ENCODE measurements at regions not wholly inside any gene's neighbourhood (a gene's known extent, or its start where the extent isn't known, plus 50 kb on each side); places are given as distances from the start of the nearest gene placed in this dataset.

- DNase-seq (ENCODE audit: low spot score), result no peak
- H3K9me3 ChIP-seq (ENCODE audit: low read depth, low read length, poor library complexity, severe bottlenecking), result no peaks in the 10 kb centered on the region
- H3K27ac ChIP-seq (ENCODE audit: low read depth, low read length, poor library complexity, severe bottlenecking), result no peak overlapping the region
- ChIA-PET CTCF (no interaction called here), POLR2A (ENCODE audit: low non-redundant PET) (no interaction called here)
- intact Hi-C loops (cut with micrococcal nuclease; ENCODE audit: unreplicated experiment), result no loop called here
- no peaks in the 10 kb centered on the region for H3K4me1 ChIP-seq (ENCODE audit: insufficient read depth, low read length, poor library complexity, severe bottlenecking)
- H3K4me3 ChIP-seq (ENCODE audit: low read depth, low read length, poor library complexity, severe bottlenecking), result no peak overlapping the region
- H3K36me3 ChIP-seq (ENCODE audit: insufficient read depth, low read length, poor library complexity, severe bottlenecking), result no peaks in the 10 kb centered on the region
- no TSS peak for BruUV-seq (replicated peaks)
- TF ChIP-seq CTCF (conservative IDR thresholded peaks at IDR 0.05; ENCODE audit: low read depth, low read length) (no peak), EZH2 (IDR thresholded peaks at IDR 0.05; ENCODE audit: borderline replicate concordance, low read depth, low read length, poor library complexity, severe bottlenecking) (no peak)
- H3K27me3 ChIP-seq (replicated peaks; ENCODE audit: insufficient read depth, low read depth, low read length, poor library complexity), result peaks cover 16% of the 10 kb centered on the region
These were observed 76.0 kb downstream of the GPR88 start for GRCh38 chr1:100613817-100614559.

GRCh38 chr1:100614570-100614969 lies 76.6 kb downstream of the GPR88 start:
- H3K4me1 ChIP-seq (ENCODE audit: insufficient read depth, low read length, poor library complexity, severe bottlenecking), result no peaks in the 10 kb centered on the region
- ChIA-PET CTCF (no interaction called here), POLR2A (ENCODE audit: low non-redundant PET) (interaction anchor here (0.6 kb wide), 1 partner anchor 531 kb away, joined by 10 read pairs; no protein-coding TSS in a partner anchor)
- no peak overlapping the region for H3K27ac ChIP-seq (ENCODE audit: low read depth, low read length, poor library complexity, severe bottlenecking)
- no peak for TF ChIP-seq CTCF (conservative IDR thresholded peaks at IDR 0.05; ENCODE audit: low read depth, low read length)
- TF ChIP-seq EZH2 (IDR thresholded peaks at IDR 0.05; ENCODE audit: borderline replicate concordance, low read depth, low read length, poor library complexity, severe bottlenecking), result no peak
- no peak overlapping the region for H3K4me3 ChIP-seq (ENCODE audit: low read depth, low read length, poor library complexity, severe bottlenecking)
- BruUV-seq (replicated peaks), result no TSS peak
- H3K36me3 ChIP-seq (ENCODE audit: insufficient read depth, low read length, poor library complexity, severe bottlenecking), result no peaks in the 10 kb centered on the region
- intact Hi-C loops (cut with micrococcal nuclease; ENCODE audit: unreplicated experiment), result no loop called here
- DNase-seq (ENCODE audit: low spot score), result no peak
- H3K9me3 ChIP-seq (ENCODE audit: low read depth, low read length, poor library complexity, severe bottlenecking), result no peaks in the 10 kb centered on the region
- peaks cover 16% of the 10 kb centered on the region for H3K27me3 ChIP-seq (replicated peaks; ENCODE audit: insufficient read depth, low read depth, low read length, poor library complexity)

- DNase-seq (ENCODE audit: low spot score), result no peak
- ChIA-PET POLR2A (ENCODE audit: low non-redundant PET) (no interaction called here), CTCF (no interaction called here)
- no peaks in the 10 kb centered on the region for H3K4me1 ChIP-seq (ENCODE audit: insufficient read depth, low read length, poor library complexity, severe bottlenecking)
- intact Hi-C loops (cut with micrococcal nuclease; ENCODE audit: unreplicated experiment), result no loop called here
- no peaks in the 10 kb centered on the region for H3K36me3 ChIP-seq (ENCODE audit: insufficient read depth, low read length, poor library complexity, severe bottlenecking)
- no peak overlapping the region for H3K4me3 ChIP-seq (ENCODE audit: low read depth, low read length, poor library complexity, severe bottlenecking)
- TF ChIP-seq CTCF (conservative IDR thresholded peaks at IDR 0.05; ENCODE audit: low read depth, low read length), result no peak
- TF ChIP-seq EZH2 (IDR thresholded peaks at IDR 0.05; ENCODE audit: borderline replicate concordance, low read depth, low read length, poor library complexity, severe bottlenecking), result no peak
- no peak overlapping the region for H3K27ac ChIP-seq (ENCODE audit: low read depth, low read length, poor library complexity, severe bottlenecking)
- H3K27me3 ChIP-seq (replicated peaks; ENCODE audit: insufficient read depth, low read depth, low read length, poor library complexity), result peaks cover 12% of the 10 kb centered on the region
- H3K9me3 ChIP-seq (ENCODE audit: low read depth, low read length, poor library complexity, severe bottlenecking), result no peaks in the 10 kb centered on the region
- BruUV-seq (replicated peaks), result no TSS peak
These were observed 77.7 kb downstream of the GPR88 start for GRCh38 chr1:100615686-100616085.
